NCI-H2081 (cell line): ENCODE measurements at regions not wholly inside any gene's neighbourhood (a gene's known extent, or its start where the extent isn't known, plus 50 kb on each side); places are given as distances from the start of the nearest gene placed in this dataset.

Experiments
- DNase-seq, 2 experiments: peaks; one replicate each; lab custom pipeline; 2025; lab: John Stamatoyannopoulos, UW

DNA sequence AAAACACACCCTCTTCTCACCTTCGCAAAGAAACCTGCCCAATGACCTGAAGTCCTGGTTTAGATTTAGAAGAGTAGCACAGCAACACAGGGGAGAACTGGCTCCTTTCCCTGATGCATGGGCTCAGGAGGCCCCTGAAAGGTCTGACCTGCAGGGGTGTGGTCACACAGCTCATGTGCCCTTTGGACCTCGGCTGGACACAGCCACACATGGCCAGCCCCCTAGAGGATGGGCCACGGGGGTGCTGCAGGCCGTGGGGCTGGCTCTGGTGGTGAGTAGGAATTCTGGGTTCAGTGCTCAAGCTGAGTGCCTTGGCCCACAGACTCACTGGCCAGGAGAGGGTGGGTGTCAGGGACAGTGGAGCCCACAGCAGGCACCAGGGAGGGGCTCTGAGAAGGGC lies 118.5 kb upstream of the ADCY1 start:
- no peak for DNase-seq

DNA sequence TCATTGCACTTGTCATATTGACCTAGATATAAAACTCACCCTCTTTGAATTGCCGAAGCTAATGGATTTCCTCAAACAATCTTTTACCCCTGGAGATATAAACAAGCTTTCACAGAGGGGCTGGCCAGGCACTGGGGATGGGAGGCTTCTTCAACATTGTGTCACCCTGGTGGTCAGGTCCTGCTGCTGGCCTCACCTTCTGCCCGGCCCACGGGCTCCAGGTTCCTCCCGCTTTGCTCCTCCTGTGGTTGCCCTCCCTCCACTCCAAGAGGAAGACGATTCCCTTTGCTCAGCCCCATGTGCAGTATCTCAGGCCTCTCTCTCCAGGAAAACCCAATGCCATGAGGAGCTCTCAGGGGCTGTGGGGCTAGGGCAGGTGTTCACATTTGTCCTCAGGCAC lies 118.1 kb upstream of the ADCY1 start:
- no peak for DNase-seq

DNA sequence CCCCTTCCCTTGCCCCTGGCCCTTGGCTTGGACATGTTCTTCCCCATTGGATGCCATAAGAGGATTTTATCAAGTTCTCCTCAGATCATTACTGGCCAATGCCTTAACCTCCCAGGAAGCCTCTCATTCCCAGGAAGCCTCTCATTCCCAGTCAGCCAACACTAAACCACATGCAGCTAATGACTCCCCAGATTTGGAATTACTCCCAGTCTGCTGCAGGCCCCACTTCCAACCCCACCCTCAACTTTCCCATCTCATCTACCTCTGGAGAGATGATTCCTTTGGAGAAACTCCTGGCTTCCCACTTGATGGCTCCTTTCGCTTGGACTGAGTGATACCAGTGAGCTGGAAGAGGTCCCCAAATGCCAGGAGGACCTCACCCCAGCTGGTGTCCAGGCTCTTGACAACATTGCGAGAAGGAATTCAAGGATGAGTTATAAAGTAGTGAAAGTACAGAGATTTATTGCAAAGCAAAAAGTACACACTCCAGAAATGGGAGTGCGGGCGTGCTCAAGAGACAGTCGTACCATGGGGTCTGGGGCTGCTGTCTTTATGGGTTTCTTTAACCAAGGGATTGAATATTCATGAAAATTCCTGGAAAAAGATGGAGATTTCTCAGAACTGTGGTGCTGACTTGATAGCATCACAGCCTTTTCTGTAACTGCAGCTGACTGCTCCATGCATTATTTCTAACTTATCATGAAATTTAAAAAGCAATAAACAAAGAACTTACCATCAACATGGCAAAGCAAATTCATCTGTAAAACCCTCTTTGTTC lies 117.2 kb upstream of the ADCY1 start:
- no peak for DNase-seq

DNA sequence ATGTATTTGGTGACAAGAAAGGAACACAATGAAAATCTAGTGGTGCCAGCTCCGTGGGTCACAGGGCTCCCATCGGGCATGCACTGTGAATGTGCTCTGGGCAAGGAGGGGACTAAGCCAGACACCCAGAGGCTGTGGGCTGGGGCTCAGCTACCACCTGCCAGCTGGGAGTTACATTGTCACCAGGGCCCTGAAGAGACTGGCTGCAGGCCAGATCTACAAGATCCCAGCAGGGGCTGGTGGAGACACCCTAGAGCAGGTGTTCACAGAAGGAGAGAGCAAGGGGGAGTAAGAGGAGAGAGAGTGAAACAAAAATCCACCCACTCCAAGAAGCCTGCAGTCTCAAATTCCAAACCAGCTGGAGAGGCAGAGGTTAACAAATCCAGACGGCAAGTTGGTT lies 116.6 kb upstream of the ADCY1 start:
- DNase-seq = peak; percentile 92 to 96

DNA sequence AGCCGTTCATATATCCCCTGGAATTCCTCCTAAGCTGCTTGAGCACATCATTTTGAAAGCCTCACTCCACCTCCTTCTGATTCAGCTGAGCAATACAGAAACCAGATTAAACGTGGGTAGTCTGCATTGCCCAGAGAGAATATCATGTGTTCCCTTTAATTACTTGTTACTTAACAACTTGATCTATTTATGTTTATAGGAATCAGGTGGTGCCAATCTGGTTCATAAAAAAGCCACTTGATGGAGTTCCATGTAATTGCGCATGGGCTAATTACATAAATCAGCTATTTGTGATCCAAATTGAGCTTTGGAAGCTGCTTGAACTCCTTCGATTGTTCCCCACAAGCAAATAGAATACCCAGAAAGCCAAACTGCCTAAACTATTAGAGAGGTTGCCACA lies 114.7 kb upstream of the ADCY1 start:
- DNase-seq = peak; percentile 56 to 93

DNA sequence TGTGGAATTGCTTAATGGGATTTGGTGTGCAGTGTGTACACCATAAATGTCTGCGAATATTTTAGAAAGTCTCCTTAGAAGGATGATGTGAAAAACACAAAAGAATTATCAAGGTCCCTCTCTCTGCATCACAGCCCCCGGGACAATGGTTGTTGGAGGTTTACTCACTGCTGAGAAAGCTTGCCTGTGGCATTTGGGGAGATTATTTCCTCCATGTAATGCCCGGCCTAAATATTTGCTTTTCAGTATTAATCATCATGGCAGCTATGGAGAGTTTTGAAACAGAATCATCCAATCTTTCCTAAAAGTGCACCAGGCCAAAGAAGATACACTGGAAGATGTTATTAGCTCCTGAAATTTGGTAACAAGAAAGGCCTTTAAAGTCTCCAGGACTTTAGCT lies 113.8 kb upstream of the ADCY1 start:
- DNase-seq = no peak

DNA sequence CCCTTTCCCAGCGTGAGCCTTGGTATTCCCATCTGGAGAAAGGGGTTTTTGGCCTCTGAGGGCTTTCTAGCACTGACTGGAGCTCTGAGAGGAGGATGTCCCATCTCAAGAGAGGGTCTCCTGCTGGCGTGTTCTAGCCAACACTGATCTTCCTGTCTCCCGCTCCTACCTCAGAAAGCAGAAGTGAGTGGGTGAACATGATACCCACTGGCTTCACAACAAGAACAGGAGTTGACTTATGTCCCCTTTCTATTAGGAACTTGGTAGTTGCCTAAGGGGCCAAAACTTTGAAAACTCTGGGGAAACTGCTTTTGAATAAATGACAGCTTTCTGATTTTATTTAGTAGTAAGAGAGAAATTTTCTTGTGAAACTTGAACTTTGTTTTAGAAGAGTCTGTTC lies 113.1 kb upstream of the ADCY1 start:
- DNase-seq = no peak

DNA sequence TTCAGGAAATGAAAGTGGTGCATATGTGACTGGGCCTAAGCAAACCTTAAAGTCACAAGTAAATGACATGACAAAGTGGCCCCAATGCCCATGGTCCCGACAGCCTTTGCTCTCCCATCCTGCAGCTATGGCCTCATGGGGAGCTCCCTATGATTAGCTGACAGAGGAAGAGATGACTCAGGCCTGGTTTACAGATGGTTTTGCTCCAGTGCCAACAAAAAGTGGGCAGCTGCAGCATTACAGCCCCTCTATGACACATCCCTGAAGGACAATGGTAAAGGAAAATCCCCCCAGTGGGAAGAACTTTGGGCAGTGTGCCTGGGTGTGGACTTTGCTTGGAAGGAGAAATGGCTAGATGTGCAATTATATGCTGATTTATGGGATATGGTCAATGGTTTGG lies 105.1 kb upstream of the ADCY1 start:
- DNase-seq = no peak

DNA sequence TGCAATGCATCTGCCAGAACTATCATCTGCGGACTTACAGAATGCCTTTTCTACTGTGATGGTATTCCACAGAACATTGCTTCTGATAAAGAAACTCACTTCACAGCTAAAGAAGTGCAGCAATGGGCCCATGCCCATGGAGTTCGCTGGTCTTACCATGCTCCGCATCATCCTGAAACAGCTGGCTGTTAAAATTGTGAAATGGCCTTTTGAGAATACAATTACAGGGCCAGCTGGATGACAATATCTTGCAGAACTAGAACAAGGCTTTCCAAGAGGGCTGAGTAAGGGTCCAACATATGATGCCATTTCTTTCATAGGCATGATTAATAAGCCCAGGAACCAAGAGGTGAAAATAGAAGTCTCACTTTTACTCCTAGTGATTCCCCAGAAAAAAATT lies 104.1 kb upstream of the ADCY1 start:
- no peak for DNase-seq

DNA sequence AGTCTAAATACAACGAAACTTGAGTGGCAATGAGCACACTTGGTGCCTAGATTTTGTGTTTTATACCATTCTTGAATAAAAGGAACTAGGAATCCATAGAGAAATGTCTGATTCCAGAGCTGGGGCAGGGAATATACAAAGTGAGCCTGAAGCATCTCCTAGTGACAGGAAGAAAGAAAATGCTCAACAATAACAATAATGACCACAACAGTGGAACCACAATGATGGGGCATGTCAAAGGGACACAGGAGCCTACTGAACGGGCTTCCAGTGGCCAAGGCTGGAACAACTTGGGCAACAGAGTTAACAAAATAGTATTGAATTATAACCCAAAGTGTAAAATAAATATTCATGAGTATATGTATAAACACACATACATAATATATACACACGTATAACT lies 94.4 kb upstream of the ADCY1 start:
- no peak for DNase-seq

DNA sequence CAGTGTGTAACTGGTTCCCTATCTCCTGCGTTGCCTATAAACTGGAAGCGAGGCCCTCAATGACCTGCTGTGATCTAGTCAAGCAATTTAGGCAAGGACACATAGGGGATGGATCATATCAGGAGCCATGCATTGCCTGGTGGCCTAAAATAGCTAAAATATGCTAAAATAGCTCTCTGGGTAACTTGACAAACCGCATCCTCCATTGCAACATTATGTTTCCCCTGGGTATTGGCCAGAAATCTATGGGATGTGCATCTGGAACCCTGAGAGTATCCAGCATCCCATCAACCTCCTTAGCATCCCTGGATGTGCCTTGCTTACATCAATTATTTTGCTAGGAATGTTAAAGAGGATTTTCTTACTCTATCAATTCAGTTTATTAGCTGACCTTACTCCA lies 91.7 kb upstream of the ADCY1 start:
- DNase-seq = no peak

DNA sequence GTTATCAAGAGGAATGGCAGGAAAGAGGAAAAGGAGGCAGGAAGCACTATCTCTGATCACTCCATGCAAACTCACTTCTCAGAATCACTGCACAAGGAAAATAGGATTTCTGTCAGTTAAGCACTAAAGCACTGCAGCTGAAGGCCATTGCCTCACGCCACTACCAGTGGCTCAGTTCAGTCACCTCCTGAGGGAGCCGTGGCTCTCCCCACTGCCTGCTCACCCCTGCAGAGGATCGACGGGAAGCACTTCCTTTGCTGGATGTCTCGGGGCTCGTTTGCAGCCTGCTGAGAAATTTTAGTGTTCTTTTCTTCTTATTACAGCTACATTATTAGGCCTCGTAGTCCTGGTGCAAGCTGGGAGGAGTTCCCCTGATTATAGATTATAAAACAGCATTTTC lies 90.1 kb upstream of the ADCY1 start:
- DNase-seq = peak in 1 of 2 experiments; percentile 67

DNA sequence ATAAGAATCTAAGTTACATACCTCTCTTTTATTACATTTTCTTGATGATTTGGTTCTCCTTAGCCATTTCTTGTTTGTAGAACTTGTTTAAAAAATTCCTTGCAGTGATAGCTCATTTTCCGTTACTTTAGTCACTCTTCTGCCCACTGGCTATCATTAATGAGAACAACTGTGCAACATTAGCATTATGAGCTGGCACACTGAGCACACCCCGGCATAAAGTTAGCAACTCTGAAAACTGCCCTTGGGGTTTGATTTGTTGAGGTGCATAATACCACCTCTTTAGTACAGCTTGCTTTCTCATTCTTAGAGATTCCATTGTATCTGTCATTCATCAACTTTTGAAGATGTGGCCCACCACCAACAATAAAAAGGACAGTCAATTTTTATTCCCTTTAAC lies 87.6 kb upstream of the ADCY1 start:
- DNase-seq = no peak

DNA sequence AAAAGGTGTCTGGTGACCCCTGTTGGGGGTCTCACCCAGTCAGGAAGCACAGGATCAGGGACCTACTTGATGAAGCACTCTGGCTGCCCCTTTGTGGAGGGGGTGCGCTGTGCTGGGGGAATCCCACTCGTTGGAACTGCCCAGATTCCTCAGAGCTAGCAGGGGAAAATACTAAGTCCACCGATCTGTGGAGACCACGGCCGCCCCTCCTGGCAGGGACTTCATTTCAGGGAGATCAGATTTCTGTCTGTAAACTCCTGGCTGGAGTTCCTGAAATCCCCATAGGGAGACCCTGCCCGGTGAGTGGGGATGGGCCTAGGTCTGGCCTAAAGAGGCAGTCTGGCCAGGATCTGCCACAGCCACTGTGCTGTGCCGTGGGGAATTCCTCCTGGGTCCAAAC lies 79.3 kb upstream of the ADCY1 start:
- no peak for DNase-seq

DNA sequence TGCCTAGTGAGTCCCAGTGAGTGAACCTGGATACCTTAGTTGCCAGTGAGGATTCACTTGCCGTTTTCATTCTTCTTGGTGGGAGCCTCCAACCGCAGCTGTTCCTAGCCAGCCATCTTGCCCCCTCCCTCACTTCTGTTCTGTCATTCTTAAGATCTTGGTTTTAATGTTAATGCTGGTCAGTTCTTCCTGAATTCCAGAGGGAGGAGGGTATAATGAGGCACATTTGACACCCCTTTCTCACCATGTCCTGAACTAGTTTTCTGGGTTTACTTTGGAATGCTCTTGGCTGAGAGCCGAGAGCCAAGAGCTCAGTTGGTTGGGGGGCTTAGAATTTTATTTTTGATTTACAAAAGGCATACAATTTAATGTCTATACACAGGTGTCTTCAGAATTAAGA lies 78.5 kb upstream of the ADCY1 start:
- DNase-seq = no peak

DNA sequence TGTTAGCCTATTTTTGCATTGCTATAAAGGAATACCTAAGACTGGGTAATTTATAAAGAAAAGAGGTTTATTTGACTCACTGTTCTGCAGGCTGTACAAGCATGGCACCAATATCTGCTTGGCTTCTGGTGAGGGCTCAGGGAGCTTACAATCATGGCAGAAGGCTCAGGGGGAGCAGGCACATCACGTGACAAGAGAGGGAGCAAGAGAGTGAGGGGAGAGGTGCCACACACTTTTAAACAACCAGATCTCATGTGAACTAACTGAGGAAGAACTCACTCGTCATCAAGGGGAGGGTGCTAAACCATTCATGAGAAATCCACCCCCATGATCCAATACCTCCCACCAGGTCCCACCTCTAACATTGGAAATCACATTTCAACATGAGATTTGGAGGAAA lies 73.9 kb upstream of the ADCY1 start:
- DNase-seq = no peak

DNA sequence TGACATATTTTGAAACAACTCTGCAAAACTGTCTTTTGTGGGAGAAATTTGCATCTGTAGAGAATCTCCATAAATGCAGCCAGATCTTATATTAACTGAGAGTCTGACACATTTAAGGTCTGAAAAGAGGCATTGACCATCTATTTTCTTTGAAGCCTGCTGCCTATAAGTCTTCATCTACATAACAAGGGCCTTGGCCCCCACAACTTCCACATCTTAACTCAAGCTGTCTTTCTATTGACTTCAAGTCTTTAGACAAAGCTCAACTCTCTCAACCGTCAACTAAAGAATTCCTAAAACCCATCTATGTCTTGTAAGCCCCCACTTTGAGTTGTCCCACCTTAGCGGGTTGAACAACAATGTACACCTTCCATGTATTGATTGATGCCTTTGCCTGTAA lies 72.4 kb upstream of the ADCY1 start:
- DNase-seq = no peak

DNA sequence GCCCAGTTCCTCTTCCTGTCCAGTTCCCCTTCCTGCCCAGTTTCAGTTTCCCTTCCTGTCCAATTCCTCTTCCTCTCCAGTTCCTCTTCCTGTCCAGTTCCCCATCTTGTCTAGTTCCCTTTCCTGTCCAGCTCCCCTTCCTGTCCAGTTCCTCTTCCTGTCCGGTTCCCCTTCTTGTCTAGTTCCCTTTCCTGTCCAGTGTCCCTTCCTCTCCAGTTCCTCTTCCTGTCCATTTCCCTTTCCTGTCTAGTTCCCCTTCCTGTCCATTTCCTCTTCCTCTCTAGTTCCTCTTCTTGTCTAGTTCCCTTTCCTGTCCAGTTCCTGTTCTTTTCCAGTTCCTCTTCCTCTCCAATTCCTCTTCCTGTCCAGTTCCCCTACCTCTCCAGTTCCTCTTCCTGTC lies 68.1 kb upstream of the ADCY1 start:
- no peak for DNase-seq

DNA sequence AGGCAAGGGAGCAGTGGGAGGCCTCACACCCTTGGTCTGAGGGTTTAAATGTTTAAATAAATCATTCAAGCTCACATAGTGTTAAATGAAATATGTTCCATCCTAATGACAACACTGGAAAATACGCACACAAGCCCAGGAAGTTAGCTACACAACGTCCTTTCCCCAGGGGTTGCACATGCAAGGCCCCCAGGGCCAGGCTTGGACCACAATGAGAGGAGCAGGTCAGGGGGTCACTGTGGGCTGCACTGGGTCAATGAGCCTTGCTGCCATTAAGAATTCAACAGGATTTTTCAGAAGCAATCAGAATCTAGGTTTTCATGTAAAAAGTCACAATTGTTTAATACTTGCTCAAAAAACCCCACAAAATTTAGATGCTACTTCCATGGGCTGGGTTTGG lies 64.9 kb upstream of the ADCY1 start:
- DNase-seq = no peak

DNA sequence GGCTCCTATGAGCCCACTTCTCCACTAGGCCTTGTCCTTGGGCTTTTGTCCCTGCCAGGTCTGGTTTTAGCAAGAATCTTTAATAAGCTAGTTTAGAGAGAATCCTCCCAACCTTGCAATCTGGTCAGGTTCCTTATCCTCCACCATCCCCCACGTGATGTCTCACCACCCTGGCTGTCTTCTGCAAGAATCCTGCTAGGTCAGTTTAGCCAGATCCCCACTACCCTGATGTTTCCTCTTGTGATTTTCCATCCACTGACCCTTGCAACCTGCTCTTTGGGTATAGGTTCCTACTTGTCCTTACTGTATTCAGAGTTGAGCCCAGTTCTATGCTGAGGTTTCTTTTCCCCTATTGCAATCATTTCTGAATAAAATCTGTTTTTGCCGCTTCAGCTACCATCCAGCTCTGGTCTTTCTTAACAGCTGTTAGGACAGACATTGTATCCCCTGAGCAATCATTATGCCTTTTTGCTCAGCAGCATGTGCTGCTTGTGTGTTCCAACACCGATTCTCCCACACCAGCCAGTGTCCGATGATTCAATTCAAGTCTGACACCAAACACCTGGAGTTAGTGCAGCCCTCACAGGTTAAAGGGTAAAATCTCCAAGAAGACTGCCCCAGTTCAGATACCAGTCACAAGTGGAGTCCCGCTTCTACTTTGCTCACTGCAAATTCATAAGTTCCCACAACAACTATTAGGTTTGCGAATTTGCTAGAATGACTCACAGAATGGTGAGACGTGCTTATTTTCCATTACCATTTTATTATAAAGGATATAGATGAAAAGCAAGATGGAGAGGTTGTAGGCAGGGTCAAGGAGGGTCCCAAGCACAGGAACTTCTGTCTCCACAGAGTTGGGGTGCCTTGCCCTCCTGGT lies 62.2 kb upstream of the ADCY1 start:
- DNase-seq = no peak

DNA sequence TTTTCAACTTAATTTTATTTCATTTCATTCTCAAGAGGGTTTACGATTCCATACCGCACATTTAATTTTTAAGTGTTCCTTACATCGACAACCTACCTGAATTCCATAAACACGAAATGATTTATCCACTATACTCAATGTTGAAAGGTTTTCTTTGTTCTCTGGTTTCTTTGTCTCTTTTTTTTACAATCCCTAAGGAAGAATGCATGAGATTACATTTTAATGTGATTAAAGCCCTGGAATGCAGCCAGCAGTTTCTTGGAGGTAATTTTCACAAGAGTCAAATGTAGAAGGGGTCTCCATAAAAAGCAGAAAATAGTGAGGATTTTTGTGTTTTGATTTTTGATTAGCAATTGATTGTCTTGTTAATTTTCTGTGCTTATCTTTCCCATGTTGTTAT lies 59.2 kb upstream of the ADCY1 start:
- DNase-seq = no peak

DNA sequence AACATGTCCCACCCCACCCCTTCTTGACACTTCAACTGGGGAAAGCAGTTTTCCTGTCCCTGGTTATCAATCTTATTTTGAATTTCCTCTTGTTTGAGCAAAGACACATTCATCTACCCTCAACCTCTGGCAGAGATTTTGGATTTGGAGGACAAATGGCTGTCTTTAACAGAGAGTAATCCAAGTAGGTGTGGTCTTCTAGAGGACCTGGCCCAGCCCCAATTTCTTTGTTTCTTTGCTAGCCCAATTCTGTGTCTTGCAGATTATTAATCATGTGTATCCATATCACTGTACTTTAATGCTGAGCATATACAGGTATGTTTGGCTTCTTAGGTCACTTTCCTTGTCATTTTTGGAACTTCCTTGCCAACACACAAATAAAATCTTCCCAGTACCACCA lies 58.8 kb upstream of the ADCY1 start:
- no peak for DNase-seq
